H1 (cell line): ENCODE measurements at regions not wholly inside any gene's neighbourhood (a gene's known extent, or its start where the extent isn't known, plus 50 kb on each side); places are given as distances from the start of the nearest gene placed in this dataset.

Experiments used
- CTCF ChIA-PET: fragments of 300-600 bp; sonication (Branson Sonifier 250); formaldehyde crosslinking; loops from one replicate; lab custom pipeline; 2021; ENCODE audit not compliant: partially characterized antibody; lab: Charles Lee
- POLR2A ChIA-PET: fragments of 300-600 bp; sonication (Branson Sonifier 250); formaldehyde crosslinking; loops from one replicate; lab custom pipeline; 2021; ENCODE audit warnings: inconsistent platforms; ENCODE audit not compliant: partially characterized antibody; lab: Charles Lee
- DNase-seq, 2 experiments: peaks; one replicate each; pipeline versions ENCODE4 v3.0.0 to v3.0.0-alpha.2; 2010 to 2022; ENCODE audit warnings: low spot score in 2 of 2, low read depth in 1 of 2, mixed read lengths in 1 of 2
- FAIRE-seq: peaks from 2 replicates; lab custom pipeline; 2011; peaks lifted over from hg19 to GRCh38; lab: Jason Lieb, UNC
- H2AFZ ChIP-seq: 2 replicates; pipeline ENCODE4 v1.8.1; 2012; ENCODE audit warnings: low read length, inconsistent platforms
- H2AK5ac ChIP-seq: 2 replicates; pipeline ENCODE4 v1.6.1; 2013; ENCODE audit warnings: low read depth, low read length
- H2BK120ac ChIP-seq: replicated peaks from 2 replicates; pipeline ENCODE3; 2013; ENCODE audit warnings: low read depth, low read length, inconsistent platforms
- H2BK12ac ChIP-seq: 2 replicates; pipeline ENCODE4 v1.6.1; 2013; ENCODE audit warnings: low read depth, low read length
- H2BK15ac ChIP-seq: 2 replicates; pipeline ENCODE4 v1.6.1; 2013; ENCODE audit warnings: low read length
- H2BK20ac ChIP-seq: 2 replicates; pipeline ENCODE4 v1.6.1; 2013; ENCODE audit warnings: low read length
- H2BK5ac ChIP-seq: 2 replicates; pipeline ENCODE4 v1.6.1; 2013; ENCODE audit warnings: low read depth, low read length
- H3K14ac ChIP-seq: 2 replicates; pipeline ENCODE4 v1.6.1; 2013; ENCODE audit warnings: inconsistent platforms; ENCODE audit not compliant: insufficient read length
- H3K18ac ChIP-seq: 2 replicates; pipeline ENCODE4 v1.6.1; 2013; ENCODE audit warnings: low read length; ENCODE audit errors: extremely low read depth
- H3K23ac ChIP-seq: 2 replicates; pipeline ENCODE4 v1.6.1; 2013; ENCODE audit warnings: inconsistent platforms; ENCODE audit not compliant: insufficient read length
- H3K23me2 ChIP-seq: 2 replicates; pipeline ENCODE4 v1.6.1; 2013; ENCODE audit warnings: low read depth, low read length
- H3K27ac ChIP-seq: 2 replicates; pipeline ENCODE4 v1.6.1; 2011; ENCODE audit warnings: low read depth, low read length, inconsistent platforms
- H3K27me3 ChIP-seq, 4 experiments: replicated peaks in 1 of 4; 1 replicate in 1 of 4; 2 replicates in 3 of 4; pipeline versions ENCODE4 v1.6.1 to v1.8.1; 2011 to 2013; ENCODE audit warnings: low read length in 3 of 4, mild to moderate bottlenecking in 3 of 4, inconsistent platforms in 2 of 4, mixed read lengths in 2 of 4, moderate library complexity in 1 of 4; ENCODE audit not compliant: control insufficient read depth in 3 of 4, insufficient read depth in 3 of 4; ENCODE audit errors: extremely low read depth in 1 of 4
- H3K36me3 ChIP-seq, 4 experiments: 2 replicates each; pipeline versions ENCODE4 v1.6.1 to v1.8.1; 2011 to 2013; ENCODE audit warnings: mild to moderate bottlenecking in 4 of 4, low read length in 3 of 4, moderate library complexity in 2 of 4, control low read depth in 1 of 4, inconsistent platforms in 1 of 4; ENCODE audit not compliant: insufficient read depth in 4 of 4, control insufficient read depth in 2 of 4
- H3K4ac ChIP-seq: replicated peaks from 2 replicates; pipeline ENCODE3; 2013; ENCODE audit warnings: low read length, low read depth, mixed read lengths, inconsistent platforms; ENCODE audit not compliant: insufficient read length
- H3K4me1 ChIP-seq, 4 experiments: replicated peaks in 1 of 4; 1 replicate in 1 of 4; 2 replicates in 3 of 4; pipeline versions ENCODE4 v1.6.1 to v1.8.1; 2011 to 2013; ENCODE audit warnings: low read length in 3 of 4, inconsistent platforms in 2 of 4, mixed read lengths in 1 of 4; ENCODE audit not compliant: insufficient read depth in 4 of 4, control insufficient read depth in 3 of 4
- H3K4me2 ChIP-seq, 2 experiments: 2 replicates each; pipeline versions ENCODE4 v1.6.1 to v1.8.1; 2011 to 2013; ENCODE audit warnings: low read depth in 2 of 2, low read length in 2 of 2, control low read depth in 1 of 2, inconsistent platforms in 1 of 2, mild to moderate bottlenecking in 1 of 2; ENCODE audit not compliant: insufficient read depth in 1 of 2
- H3K4me3 ChIP-seq, 4 experiments: fragments of 200-600, 300-600 bp in 1 of 4; sonication (generic), shearing (Covaris generic), sonication (Bioruptor Twin) in 1 of 4; 2 replicates each; pipeline versions ENCODE4 v1.5.1 to v1.8.1; 2011 to 2016; ENCODE audit warnings: low read length in 4 of 4, low read depth in 3 of 4, control low read depth in 2 of 4, inconsistent platforms in 2 of 4, mild to moderate bottlenecking in 2 of 4, mixed read lengths in 1 of 4, moderate library complexity in 1 of 4; ENCODE audit not compliant: insufficient read depth in 2 of 4; ENCODE audit errors: extremely low read depth in 1 of 4
- H3K56ac ChIP-seq: replicated peaks from 2 replicates; pipeline ENCODE3; 2013; ENCODE audit warnings: low read depth, mild to moderate bottlenecking, mixed read lengths, low read length, inconsistent platforms; ENCODE audit not compliant: insufficient read length
- H3K79me1 ChIP-seq: 2 replicates; pipeline ENCODE4 v1.6.1; 2013; ENCODE audit warnings: low read depth, low read length, control low read depth
- H3K79me2 ChIP-seq, 2 experiments: 2 replicates each; pipeline versions ENCODE4 v1.6.1 to v1.8.1; 2012 to 2013; ENCODE audit warnings: low read length in 2 of 2, mild to moderate bottlenecking in 2 of 2, inconsistent platforms in 1 of 2; ENCODE audit not compliant: insufficient read depth in 2 of 2, control insufficient read depth in 1 of 2
- H3K9ac ChIP-seq, 4 experiments: replicated peaks in 1 of 4; 1 replicate in 1 of 4; 2 replicates in 3 of 4; pipeline versions ENCODE4 v1.6.1 to v1.8.1; 2011 to 2013; ENCODE audit warnings: low read depth in 3 of 4, low read length in 3 of 4, control low read depth in 2 of 4, mild to moderate bottlenecking in 2 of 4, moderate library complexity in 2 of 4, inconsistent platforms in 1 of 4; ENCODE audit errors: extremely low read depth in 1 of 4
- H3K9me3 ChIP-seq, 2 experiments: 2 replicates each; pipeline versions ENCODE4 v1.6.1 to v1.8.1; 2012 to 2013; ENCODE audit warnings: mild to moderate bottlenecking in 2 of 2, moderate library complexity in 2 of 2, control low read depth in 1 of 2, inconsistent platforms in 1 of 2, low read depth in 1 of 2, low read length in 1 of 2, mixed read lengths in 1 of 2; ENCODE audit not compliant: insufficient read depth in 2 of 2
- H4K20me1 ChIP-seq, 2 experiments: replicated peaks in 1 of 2; 2 replicates each; pipeline versions ENCODE3 to v1.8.1; 2011 to 2013; ENCODE audit warnings: inconsistent platforms in 2 of 2, low read length in 2 of 2, mild to moderate bottlenecking in 1 of 2; ENCODE audit not compliant: insufficient read depth in 2 of 2, control insufficient read depth in 1 of 2
- H4K5ac ChIP-seq: 2 replicates; pipeline ENCODE4 v1.6.1; 2013; ENCODE audit warnings: low read length, low read depth, mixed read lengths, inconsistent platforms; ENCODE audit not compliant: insufficient read length
- H4K8ac ChIP-seq: 2 replicates; pipeline ENCODE4 v1.8.0; 2013; ENCODE audit warnings: mild to moderate bottlenecking, moderate library complexity, low read length, inconsistent platforms; ENCODE audit not compliant: insufficient read depth; ENCODE audit errors: extremely low read depth
- H4K91ac ChIP-seq: replicated peaks from 2 replicates; pipeline ENCODE3; 2013; ENCODE audit warnings: low read length, mixed read lengths, inconsistent platforms; ENCODE audit not compliant: insufficient read length
- ASH2L ChIP-seq: fragments of 200-600, 300-600 bp; sonication (generic); IDR thresholded peaks from one replicate; pipeline ENCODE4 v1.7.1; 2017; ENCODE audit warnings: low read length
- CBX5 ChIP-seq: fragments of 300-800, 300-1000 bp; sonication (generic); IDR thresholded peaks from 2 replicates; pipeline ENCODE4 v1.7.1; 2016; ENCODE audit warnings: antibody characterized with exemption, low read length, low read depth
- CBX8 ChIP-seq: fragments of 300-800, 300-1000 bp; sonication (generic); IDR thresholded peaks from 2 replicates; pipeline ENCODE4 v1.7.1; 2016; ENCODE audit warnings: low read depth, low read length, borderline replicate concordance
- EP300 ChIP-seq, 2 experiments: IDR thresholded peaks; 1 replicate in 1 of 2; 2 replicates in 1 of 2; pipeline ENCODE4 v1.6.1; 2011 to 2012; ENCODE audit warnings: low read depth in 2 of 2, low read length in 2 of 2, mild to moderate bottlenecking in 2 of 2, borderline replicate concordance in 1 of 2, inconsistent platforms in 1 of 2, moderate library complexity in 1 of 2
- EZH2 ChIP-seq: fragments of 200-600 bp; sonication (generic); IDR thresholded peaks from 2 replicates; pipeline ENCODE4 v1.7.1; 2012; ENCODE audit warnings: low read depth, mild to moderate bottlenecking, moderate library complexity, low read length, inconsistent platforms; ENCODE audit not compliant: severe bottlenecking
- HDAC6 ChIP-seq: IDR thresholded peaks from one replicate; pipeline ENCODE4 v1.7.1; 2012; ENCODE audit warnings: low read depth, mild to moderate bottlenecking, inconsistent platforms, low read length, moderate library complexity
- JUND ChIP-seq: IDR thresholded peaks from 2 replicates; pipeline ENCODE4 v1.6.1; 2011; ENCODE audit warnings: mild to moderate bottlenecking, improper control_type of control experiment, low read length
- NANOG ChIP-seq: IDR thresholded peaks from 2 replicates; pipeline ENCODE4 v1.6.1; 2011; ENCODE audit warnings: low read length, low read depth, mild to moderate bottlenecking, inconsistent platforms; ENCODE audit not compliant: insufficient read depth, poor library complexity, severe bottlenecking
- SAP30 ChIP-seq: fragments of 300-600 bp; sonication (generic); IDR thresholded peaks from 2 replicates; pipeline ENCODE4 v1.7.1; 2012; ENCODE audit warnings: low read length, moderate library complexity, mild to moderate bottlenecking, inconsistent platforms; ENCODE audit not compliant: insufficient read depth, insufficient replicate concordance
- TAF7 ChIP-seq: optimal IDR thresholded peaks from 2 replicates; pipeline ENCODE3; 2011; ENCODE audit warnings: low read depth, mild to moderate bottlenecking, inconsistent platforms, low read length, moderate library complexity, borderline replicate concordance
- TCF12 ChIP-seq: IDR thresholded peaks from 2 replicates; pipeline ENCODE4 v1.6.1; 2011; ENCODE audit warnings: low read depth, mild to moderate bottlenecking, low read length
- WGBS, 2 experiments: shearing (Covaris generic) in 1 of 2; methylation state at CpG; one replicate each; pipeline versions ENCODE4 v1.1.6 to v1.1.7; 2013 to 2015; ENCODE audit warnings: low lambda C conversion rate in 2 of 2, mixed read lengths in 2 of 2, inconsistent platforms in 1 of 2, low coverage in 1 of 2, missing lambda C conversion rate in 1 of 2; ENCODE audit not compliant: insufficient replicate concordance in 2 of 2, insufficient coverage in 1 of 2, insufficient read length in 1 of 2; ENCODE audit errors: extremely low coverage in 1 of 2, missing lambda C conversion rate in 1 of 2; 5-methylcytosine and 5-hydroxymethylcytosine counted together
- TF ChIP-seq, protein P1 (sequence below): IDR thresholded peaks from 2 replicates; pipeline ENCODE4 v1.6.1; 2011; ENCODE audit warnings: low read length, improper control_type of control experiment

DNA sequence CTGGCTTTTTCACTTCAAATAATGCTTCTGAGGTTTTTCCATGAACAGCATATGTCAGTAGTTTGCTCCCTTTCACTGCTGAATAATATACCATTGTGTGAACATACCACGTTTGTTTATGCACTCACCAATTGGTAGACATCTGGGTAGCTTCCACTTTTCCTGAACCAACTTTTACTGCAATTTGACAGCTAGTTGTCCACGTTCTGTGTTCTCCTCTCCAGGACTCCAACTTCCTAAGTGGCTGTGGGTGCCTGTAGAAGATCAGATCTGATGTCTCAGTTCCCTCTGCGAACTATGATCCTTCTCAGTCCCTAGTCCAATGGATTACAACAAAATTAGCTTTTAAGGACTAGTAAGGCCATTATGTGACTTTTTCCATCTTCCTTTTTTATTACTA is 64.7 kb upstream of the PTCHD1 start:
- no peak for FAIRE-seq
- H3K27me3 ChIP-seq, result no peaks in the 10 kb centered on the region

More for the DNA sequence above, 64.7 kb upstream of the PTCHD1 start:
- POLR2A ChIA-PET, result no interaction called here
- H3K4me3 ChIP-seq, result no peak overlapping the region
- no peak overlapping the region for H2BK20ac ChIP-seq
- no peak overlapping the region for H3K14ac ChIP-seq
- no peaks in the 10 kb centered on the region for H3K9me3 ChIP-seq
- H3K4ac ChIP-seq, result no peak overlapping the region
- CTCF ChIA-PET, result interaction anchor here (1.2 to 1.5 kb wide), 2 partner anchors 12 to 46 kb away, joined by 3 read pairs; no protein-coding TSS in a partner anchor
- no peak overlapping the region for H2AFZ ChIP-seq
- H3K79me1 ChIP-seq, result no peaks in the 10 kb centered on the region
- no peak overlapping the region for H4K8ac ChIP-seq
- H3K4me2 ChIP-seq, result no peak overlapping the region
- H4K5ac ChIP-seq, result no peak overlapping the region
- H2BK120ac ChIP-seq, result no peak overlapping the region
- 83% methylated on average over 3 of the region's 3 CpGs; no CpG with 5 or more reads in 1 of the 2 experiments for WGBS, 2 experiments
- no peaks in the 10 kb centered on the region for H3K36me3 ChIP-seq
- no peak overlapping the region for H2AK5ac ChIP-seq
- H3K27ac ChIP-seq, result no peak overlapping the region
- no peaks in the 10 kb centered on the region for H3K79me2 ChIP-seq
- H2BK5ac ChIP-seq, result no peak overlapping the region
- no peak overlapping the region for H3K56ac ChIP-seq
- H3K23me2 ChIP-seq, result no peaks in the 10 kb centered on the region
- no peak for DNase-seq
- TF ChIP-seq NANOG, result no peak
- no peak for TF ChIP-seq SAP30
- no peak for TF ChIP-seq CBX5
- TF ChIP-seq HDAC6, result no peak
- TF ChIP-seq, protein P1, sequence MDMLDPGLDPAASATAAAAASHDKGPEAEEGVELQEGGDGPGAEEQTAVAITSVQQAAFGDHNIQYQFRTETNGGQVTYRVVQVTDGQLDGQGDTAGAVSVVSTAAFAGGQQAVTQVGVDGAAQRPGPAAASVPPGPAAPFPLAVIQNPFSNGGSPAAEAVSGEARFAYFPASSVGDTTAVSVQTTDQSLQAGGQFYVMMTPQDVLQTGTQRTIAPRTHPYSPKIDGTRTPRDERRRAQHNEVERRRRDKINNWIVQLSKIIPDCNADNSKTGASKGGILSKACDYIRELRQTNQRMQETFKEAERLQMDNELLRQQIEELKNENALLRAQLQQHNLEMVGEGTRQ, result no peak
- TF ChIP-seq ASH2L, result no peak
- no peak for TF ChIP-seq TAF7
- TF ChIP-seq TCF12, result no peak
- TF ChIP-seq EZH2, result no peak
- no peak for TF ChIP-seq EP300 (IDR thresholded peaks at IDR 0.05; ENCODE audit: borderline replicate concordance in 1 of 2, low read depth in 2 of 2, low read length in 2 of 2)
- TF ChIP-seq CBX8, result no peak
- no peak for TF ChIP-seq JUND
- TF ChIP-seq, all 59 proteins: peak for 0
- H3K4me1 ChIP-seq, result no peaks in the 10 kb centered on the region
- H2BK12ac ChIP-seq, result no peak overlapping the region
- no peaks in the 10 kb centered on the region for H4K20me1 ChIP-seq
- no peak overlapping the region for H3K18ac ChIP-seq
- no peak overlapping the region for H2BK15ac ChIP-seq
- no peak overlapping the region for H4K91ac ChIP-seq
- H3K23ac ChIP-seq, result no peak overlapping the region
- H3K9ac ChIP-seq, result no peak overlapping the region
